HFFc6 (cell line): ENCODE measurements at regions not wholly inside any gene's neighbourhood (a gene's known extent, or its start where the extent isn't known, plus 50 kb on each side); places are given as distances from the start of the nearest gene placed in this dataset.

Experiments
- DNase-seq: peaks from one replicate; pipeline ENCODE4 v3.0.0-alpha.2; 2018
- H3K27ac Mint-ChIP-seq: 2 replicates; pipeline ENCODE4 v1.8.0; 2020; ENCODE audit warnings: mild to moderate bottlenecking, mixed read lengths
- H3K27me3 Mint-ChIP-seq: 2 replicates; pipeline ENCODE4 v1.8.0; 2021; ENCODE audit warnings: mild to moderate bottlenecking, moderate library complexity, mixed read lengths; ENCODE audit not compliant: insufficient read depth
- H3K36me3 Mint-ChIP-seq: 2 replicates; pipeline ENCODE4 v1.8.0; 2021; ENCODE audit warnings: low read depth, mixed read lengths
- H3K4me1 Mint-ChIP-seq: 2 replicates; pipeline ENCODE4 v1.8.0; 2020; ENCODE audit warnings: low read depth, mixed read lengths
- H3K4me3 Mint-ChIP-seq: 2 replicates; pipeline ENCODE4 v1.8.0; 2020; ENCODE audit warnings: mild to moderate bottlenecking, moderate library complexity, mixed read lengths
- H3K9me3 Mint-ChIP-seq: 2 replicates; pipeline ENCODE4 v1.8.0; 2020; ENCODE audit warnings: mild to moderate bottlenecking, mixed read lengths
- TF ChIP-seq, protein P1 (sequence below): fragments of 200-600 bp; sonication (generic); IDR thresholded peaks from 2 replicates; pipeline ENCODE4 v1.5.0; 2021; ENCODE audit warnings: antibody characterized with exemption, mild to moderate bottlenecking

DNA sequence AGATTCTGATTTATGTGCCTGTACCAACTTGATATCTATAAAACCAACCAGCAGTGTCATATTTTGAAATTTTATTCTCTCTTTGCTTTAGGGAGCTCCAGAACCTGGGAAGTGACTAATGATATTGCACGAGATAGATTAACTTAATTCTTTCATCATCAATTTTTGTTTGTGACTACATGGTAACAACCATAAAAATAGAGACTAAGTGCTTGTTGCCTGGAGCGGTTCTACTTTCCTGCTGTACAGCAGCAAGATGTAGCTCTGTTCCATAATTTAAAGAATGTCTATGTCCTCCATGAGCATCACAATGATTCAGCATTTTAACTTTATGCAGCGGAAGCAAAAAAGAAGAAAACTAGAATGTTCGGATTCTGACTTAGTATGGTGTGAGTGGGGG, 275.6 kb downstream of the KLF5 start:
- H3K4me3 Mint-ChIP-seq = peak overlapping the region; percentile 79
- peaks cover 68% of the 10 kb centered on the region for H3K4me1 Mint-ChIP-seq
- peak; percentile 90 for DNase-seq
- H3K9me3 Mint-ChIP-seq = no peaks in the 10 kb centered on the region
- H3K27me3 Mint-ChIP-seq = no peaks in the 10 kb centered on the region
- 0 out of 2 replicates have a peak, but pooled peaks cover 4% of the 10 kb centered on the region for H3K36me3 Mint-ChIP-seq
- TF ChIP-seq, protein P1, sequence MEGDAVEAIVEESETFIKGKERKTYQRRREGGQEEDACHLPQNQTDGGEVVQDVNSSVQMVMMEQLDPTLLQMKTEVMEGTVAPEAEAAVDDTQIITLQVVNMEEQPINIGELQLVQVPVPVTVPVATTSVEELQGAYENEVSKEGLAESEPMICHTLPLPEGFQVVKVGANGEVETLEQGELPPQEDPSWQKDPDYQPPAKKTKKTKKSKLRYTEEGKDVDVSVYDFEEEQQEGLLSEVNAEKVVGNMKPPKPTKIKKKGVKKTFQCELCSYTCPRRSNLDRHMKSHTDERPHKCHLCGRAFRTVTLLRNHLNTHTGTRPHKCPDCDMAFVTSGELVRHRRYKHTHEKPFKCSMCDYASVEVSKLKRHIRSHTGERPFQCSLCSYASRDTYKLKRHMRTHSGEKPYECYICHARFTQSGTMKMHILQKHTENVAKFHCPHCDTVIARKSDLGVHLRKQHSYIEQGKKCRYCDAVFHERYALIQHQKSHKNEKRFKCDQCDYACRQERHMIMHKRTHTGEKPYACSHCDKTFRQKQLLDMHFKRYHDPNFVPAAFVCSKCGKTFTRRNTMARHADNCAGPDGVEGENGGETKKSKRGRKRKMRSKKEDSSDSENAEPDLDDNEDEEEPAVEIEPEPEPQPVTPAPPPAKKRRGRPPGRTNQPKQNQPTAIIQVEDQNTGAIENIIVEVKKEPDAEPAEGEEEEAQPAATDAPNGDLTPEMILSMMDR = no peak
- peak overlapping the region; percentile 99 for H3K27ac Mint-ChIP-seq

DNA sequence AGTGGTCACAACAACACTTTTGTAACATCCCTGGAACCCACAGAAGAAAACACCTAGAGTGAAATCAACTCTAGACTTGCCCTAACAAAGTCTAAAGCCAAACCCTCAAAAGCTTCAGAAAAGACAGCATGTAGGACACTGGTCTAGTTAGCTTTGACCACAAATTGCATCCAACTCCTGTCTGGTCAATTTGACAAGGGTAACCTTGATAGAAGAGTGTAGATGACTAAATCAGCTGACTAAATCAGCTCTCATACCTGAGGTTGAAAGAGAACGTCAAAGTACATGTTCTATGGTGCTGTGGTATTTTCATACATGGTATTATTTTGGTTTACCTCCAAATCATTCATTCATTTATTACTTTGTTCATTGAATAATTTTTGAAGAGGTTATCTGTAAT, 272.8 kb downstream of the KLF5 start:
- Mint-ChIP-seq H3K4me3 (no peak overlapping the region), H3K27ac (no peak overlapping the region), H3K27me3 (no peaks in the 10 kb centered on the region), H3K4me1 (peaks cover 41% of the 10 kb centered on the region), H3K9me3 (no peaks in the 10 kb centered on the region), H3K36me3 (0 out of 2 replicates have a peak, but pooled peaks cover 4% of the 10 kb centered on the region)
- no peak for DNase-seq
- TF ChIP-seq, protein P1 = no peak

DNA sequence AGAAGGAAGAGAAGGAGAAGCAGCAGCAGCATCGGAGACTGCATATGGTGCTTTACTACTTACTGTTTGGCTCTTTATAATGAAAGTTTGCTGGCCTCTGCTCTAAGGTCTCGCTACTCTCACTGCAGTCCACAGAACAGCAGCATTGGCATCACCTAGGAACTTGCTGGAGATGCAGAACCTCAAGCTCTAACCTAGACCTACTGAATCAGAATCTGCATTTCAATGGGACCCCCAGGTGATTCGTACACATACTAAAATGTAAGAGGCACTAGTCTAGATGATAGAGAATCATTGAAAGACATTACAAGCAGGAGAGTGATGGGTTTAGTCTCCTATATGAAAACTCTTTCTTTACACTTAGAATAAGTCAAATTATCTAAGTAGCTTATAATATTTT, 270.6 kb downstream of the KLF5 start:
- Mint-ChIP-seq H3K9me3 (no peaks in the 10 kb centered on the region), H3K4me3 (no peak overlapping the region), H3K27me3 (no peaks in the 10 kb centered on the region), H3K36me3 (0 out of 2 replicates have a peak, but pooled peaks cover 7% of the 10 kb centered on the region), H3K27ac (no peak overlapping the region), H3K4me1 (peaks cover 41% of the 10 kb centered on the region)
- no peak for DNase-seq
- TF ChIP-seq, protein P1 = no peak

DNA sequence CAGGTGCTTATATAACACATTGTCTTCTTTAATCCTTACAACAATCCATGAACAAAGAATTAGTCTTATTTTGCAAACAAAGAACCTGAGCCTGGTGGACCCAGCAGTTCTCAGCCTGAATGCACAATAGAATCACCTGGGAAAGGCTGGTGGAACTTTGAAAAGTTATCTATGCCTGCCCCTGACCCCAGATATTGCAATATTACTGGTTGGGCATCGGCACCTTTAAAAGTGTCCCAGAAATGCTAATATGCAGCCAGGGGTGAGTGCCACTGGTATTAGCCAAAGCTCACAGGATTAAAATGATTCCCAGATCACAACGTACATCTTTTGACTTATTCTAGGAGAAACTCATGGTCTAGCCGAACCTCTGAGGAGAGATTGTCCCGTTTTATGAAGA, 268.8 kb downstream of the KLF5 start:
- no peak for DNase-seq
- TF ChIP-seq, protein P1 = no peak
- H3K9me3 Mint-ChIP-seq = no peaks in the 10 kb centered on the region
- no peak overlapping the region for H3K27ac Mint-ChIP-seq
- 0 out of 2 replicates have a peak, but pooled peaks cover 10% of the 10 kb centered on the region for H3K36me3 Mint-ChIP-seq
- no peaks in the 10 kb centered on the region for H3K27me3 Mint-ChIP-seq
- H3K4me1 Mint-ChIP-seq = peaks cover 33% of the 10 kb centered on the region
- no peak overlapping the region for H3K4me3 Mint-ChIP-seq

DNA sequence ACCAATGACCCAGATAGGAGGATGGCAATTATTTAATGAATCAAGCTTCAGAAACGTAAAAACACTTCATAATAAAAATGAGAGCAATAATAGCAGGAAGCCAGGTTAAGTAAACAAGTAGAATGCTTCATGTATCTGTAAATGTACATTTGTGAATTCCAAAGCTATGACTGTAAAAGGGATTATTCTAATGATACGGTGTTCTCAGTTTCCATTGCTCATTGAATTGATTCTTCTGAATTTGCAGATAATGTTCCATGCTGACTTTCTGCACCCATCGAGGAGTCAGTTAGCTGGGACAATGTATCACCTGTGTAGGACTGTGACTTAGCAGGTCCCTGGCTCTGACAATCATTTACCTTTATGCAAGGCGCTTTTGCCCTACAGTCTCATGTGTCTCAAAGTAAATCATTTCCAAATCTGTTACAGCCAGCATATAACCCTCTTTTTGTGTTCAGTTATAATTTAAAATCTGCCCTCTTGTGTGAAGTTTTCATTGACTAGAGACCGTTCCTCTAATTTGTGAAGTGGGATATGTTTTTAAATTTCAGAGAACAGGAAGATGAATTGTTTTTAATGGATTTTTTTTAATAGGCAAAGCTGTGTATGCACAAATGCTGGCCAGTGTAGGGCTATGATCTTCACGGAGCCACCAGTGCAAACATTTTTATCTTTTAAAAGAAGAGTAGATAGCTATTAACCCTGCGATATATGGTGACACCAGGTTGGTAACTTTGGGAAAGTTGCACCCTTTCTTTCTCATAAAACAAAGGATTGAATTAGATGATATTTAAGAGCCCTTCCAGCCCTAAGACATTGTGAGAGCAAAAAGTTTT, 267.1 kb downstream of the KLF5 start:
- DNase-seq = peak; percentile 23
- Mint-ChIP-seq H3K27me3 (no peaks in the 10 kb centered on the region), H3K4me1 (peaks cover 28% of the 10 kb centered on the region), H3K36me3 (0 out of 2 replicates have a peak, but pooled peaks cover 10% of the 10 kb centered on the region), H3K9me3 (no peaks in the 10 kb centered on the region), H3K27ac (peak overlapping the region; percentile 60), H3K4me3 (peak overlapping the region; percentile 59)
- TF ChIP-seq, protein P1 = no peak
